Nucleus accumbens (tissue), 56 donors: ENCODE measurements at regions not wholly inside any gene's neighbourhood (a gene's known extent, or its start where the extent isn't known, plus 50 kb on each side); places are given as distances from the start of the nearest gene placed in this dataset.
"Not testable (repeated sequence)": the region's sequence is repeated elsewhere in the genome, so short reads cannot be mapped to it uniquely, and the experiment has no call there.

Experiments
- DNase-seq, 56 donors: peaks; one replicate each; lab custom pipeline; 2025; lab: John Stamatoyannopoulos, UW

DNA sequence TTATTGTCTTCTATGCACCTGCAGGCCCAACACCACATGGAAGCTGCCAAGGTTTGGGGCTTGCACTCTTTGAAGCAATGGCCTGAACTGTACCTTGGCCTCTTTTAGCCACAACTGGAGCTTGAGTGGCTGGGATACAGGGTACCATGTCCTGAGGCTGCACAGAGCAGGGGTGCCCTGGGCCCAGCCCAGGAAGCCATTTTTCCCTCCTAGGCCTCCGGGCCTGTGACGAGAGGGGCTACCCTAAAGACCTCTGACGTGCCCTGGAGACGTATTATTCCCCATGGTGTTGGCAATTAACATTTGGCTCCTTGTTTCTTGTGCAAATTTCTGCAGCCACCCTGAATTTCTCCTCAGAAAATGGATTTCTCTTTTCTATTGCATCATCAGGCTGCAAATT is 519.9 kb upstream of the MAGEB18 start:
- DNase-seq = no peak

DNA sequence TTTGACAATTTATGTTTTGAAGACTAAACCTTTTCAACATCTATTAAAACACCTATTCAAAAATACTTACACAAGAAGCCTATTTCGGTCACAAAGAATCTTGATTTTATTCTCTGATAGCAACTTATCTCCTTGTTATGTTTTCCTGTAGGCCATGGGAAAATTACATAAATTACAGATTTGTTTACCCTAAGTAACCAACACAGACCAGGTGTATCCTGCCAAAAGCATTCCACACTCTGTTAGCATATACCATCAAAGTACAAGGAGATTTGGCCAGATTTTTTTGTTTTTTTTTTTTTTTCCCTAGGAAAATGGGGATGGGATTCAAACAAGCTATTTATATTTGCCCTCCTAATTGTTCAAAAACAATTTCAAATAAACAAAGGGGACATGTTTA is 497.9 kb upstream of the MAGEB18 start:
- DNase-seq = no peak

DNA sequence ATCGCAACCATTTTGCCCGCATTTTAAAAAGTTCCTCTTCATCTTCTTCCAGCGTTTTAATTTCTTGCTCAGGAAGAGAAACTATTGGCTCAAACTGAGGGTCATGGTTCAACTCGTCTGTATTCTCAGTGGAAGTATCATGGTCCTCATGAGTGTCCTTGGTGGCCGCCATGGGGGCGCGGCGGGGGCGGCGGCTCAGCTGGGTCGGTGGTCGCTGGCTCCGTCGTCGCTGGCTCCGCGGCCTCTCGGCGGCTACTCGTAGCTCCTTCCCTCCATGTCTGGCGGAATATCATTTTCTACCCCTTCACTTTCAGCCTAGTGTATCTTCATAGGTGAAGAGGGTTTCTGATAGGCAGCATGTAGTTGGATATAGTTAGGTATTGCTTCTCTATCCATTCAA is 492.0 kb upstream of the MAGEB18 start:
- DNase-seq = no peak

DNA sequence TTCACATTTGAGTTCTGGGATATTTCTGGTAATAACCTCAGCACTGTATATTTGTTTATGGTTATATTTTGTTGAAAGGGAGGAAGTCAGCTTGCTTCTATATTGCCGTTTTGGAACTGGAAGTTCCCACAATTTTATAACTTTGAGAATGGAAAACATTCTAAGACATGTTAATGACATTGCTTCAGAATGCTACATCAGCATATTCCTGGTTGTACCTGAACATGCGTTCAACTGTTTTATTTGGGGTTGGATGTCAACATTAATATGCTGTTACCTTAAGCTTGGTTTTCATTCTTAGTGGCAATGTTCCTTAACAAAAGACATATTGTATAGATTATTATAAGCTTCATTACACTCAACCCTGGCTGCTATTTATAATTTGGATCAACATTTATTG is 489.4 kb upstream of the MAGEB18 start:
- DNase-seq = no peak

DNA sequence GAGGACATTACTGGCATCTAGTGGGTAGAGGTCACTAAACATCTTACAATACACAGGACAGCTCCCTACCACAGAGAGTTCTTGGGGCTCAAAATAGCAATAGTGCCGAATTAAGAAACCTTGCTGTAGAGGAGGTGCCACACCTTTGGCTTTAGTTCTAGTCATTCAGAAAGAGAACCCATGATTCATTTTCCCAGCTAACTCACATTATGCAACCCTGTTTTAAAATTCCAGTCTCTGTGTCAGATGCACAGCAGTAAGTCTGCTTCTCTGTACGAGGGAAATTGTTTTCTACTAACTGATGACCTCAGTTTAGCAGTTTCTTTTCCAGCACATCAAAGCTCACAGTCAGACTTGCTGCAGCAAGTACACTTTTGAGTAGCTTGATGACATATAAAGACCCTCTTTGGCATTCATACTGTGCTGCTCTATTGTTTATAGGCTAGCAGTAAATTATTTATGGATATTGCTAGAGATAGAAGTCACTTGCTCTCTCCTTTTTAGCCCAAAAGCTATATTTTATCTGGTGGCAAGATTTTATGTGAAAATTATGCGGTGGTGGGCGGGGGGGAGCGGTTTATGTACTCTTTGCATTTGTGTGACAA is 487.8 kb upstream of the MAGEB18 start:
- peak in 1 of 56 donors; percentile 24 for DNase-seq

DNA sequence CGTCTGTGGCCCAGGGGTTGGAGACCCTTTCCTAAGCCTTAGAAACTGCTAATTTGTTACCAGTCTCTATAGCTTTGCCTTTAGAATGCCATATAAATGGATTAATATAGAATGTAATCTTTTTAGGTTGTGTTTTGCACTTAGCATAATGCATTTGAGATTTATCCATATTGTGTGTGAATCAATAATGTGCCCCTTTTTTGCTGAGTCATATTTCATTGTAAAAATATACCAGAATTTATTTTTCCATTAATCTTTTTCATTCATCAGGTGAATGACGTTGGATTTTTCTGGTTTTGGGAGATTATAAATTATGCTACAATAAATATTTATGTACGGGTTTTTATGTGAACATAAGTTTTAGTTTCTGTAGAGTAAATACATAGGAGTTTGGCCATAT is 478.8 kb upstream of the MAGEB18 start:
- DNase-seq = no peak

DNA sequence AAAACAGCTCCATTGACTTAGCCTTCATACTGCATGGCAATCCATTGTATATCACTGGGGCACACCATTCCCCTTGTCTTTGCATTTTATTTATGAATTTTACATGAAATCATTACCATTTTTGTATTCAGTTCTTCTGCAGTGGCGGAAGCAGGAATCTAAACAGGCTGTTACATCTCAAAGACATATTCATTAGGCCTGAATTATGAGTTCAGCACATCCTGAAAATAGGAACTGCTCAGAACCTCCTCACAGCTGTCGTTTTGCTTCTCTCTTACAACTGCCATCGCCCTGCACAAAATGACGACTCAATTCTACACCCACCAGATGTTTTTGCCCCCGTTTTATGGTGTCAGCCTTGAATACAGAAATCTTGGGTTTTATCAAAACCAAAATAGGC is 474.4 kb upstream of the MAGEB18 start:
- peak in 10 of 56 donors; percentile 0 to 11 (median 4) for DNase-seq

DNA sequence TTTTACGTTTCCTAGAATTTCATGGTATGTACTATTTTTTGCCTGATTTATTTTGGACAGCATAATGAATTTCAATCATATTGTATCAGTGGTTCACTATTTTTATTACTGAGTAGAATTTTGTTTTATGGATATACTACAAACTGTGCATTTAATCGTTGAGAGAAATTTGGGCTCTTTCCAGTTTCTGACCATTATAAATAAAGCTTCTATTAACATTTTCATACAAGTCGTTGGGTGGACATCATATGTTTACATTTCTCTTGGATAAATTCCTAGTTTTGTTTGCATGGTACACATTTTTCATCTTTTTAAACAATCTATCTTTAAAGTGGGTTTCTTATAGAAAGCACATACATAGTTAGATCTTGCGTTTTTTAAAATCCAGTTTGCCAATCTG is 472.7 kb upstream of the MAGEB18 start:
- no peak for DNase-seq

DNA sequence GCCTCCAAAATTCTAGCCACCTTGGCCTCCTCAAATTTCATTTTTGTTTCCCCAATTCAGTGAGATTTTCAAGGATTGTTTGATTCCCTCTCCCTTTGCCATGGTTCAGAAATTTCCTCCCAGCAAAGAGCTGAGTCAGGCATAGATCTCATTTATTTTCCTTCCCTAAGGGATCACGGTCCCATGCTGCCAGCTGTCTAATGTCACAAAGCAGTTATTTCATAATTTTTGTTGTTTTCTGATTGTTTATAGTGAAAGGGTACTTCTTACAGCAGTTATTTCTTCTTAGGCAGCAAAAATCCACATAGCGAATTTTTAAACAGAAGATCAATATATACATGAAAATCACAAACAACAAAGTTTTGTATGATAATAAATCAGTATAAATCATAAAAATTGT is 470.5 kb upstream of the MAGEB18 start:
- DNase-seq = no peak

DNA sequence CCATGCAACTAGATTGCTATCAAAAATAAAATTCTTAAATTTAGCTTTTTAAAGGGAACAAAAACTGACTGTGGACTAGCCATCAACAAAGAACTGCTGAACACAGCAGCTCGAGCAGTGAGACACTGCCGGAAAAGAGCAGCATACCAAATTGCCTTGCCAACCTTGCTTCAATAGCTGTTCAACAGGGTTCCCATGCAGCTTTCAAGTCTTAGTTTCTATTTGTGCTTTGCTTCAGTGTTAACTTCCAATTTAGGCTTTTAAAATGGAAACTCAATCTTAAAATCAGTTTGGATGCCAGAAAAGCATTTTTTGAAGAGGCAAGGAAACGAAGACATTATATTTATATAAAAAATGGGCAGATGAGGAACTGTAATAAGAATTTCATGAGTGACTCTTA is 463.4 kb upstream of the MAGEB18 start:
- DNase-seq = peak in 2 of 56 donors; percentile 0

DNA sequence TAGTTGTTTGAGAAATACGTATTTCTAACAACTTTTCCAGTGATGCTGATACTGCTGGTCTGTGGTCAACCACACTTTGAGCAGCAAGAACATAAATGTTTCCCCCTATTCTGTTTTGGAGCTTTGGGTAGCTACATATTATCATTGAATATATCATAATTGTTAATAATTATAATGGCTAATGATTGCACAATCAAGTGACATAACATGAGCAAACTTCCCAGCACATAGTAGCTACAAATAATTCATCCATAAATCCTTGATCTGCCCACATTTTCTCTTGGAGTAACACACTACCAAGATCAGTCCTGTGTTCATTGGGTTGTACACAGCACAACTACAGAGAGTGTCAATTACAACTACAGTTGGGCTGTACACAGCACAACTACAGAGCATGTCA is 436.3 kb upstream of the MAGEB18 start:
- no peak for DNase-seq

DNA sequence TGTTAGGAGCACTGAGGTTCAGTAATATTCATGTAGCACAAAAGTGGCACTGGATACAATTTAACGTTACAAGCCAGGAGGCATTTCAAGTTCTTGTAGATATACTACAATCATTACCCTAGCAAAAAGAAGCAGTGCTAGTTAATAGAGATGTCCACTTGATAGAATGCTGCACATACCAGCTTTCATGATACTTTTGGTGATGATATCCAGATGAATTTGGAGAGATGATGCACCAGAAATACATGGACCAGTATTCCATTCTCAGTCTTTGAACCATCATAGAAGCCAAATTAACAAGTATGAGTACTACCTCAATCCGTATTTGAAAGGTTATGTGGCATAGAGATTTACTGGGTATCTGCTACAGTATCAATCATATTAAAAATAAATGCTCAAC is 421.0 kb upstream of the MAGEB18 start:
- no peak for DNase-seq

DNA sequence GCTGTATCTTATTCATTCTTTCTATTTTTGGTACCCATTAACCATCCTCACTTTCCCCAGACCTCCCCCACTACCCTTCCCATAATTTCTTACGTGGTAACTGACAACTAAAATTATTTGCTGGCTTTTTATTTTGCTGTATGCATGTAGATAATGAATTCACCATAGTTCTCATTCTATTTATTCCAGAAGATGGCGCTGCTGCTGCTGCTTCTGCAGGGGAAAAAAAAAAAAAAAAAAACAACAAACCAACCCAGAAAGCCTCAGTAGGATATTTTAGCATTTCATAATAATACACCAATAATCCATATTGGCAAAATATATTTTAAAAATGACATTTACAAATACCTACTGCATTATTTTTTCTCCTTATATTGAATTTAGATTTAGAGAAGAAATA is 416.6 kb upstream of the MAGEB18 start:
- no peak for DNase-seq

DNA sequence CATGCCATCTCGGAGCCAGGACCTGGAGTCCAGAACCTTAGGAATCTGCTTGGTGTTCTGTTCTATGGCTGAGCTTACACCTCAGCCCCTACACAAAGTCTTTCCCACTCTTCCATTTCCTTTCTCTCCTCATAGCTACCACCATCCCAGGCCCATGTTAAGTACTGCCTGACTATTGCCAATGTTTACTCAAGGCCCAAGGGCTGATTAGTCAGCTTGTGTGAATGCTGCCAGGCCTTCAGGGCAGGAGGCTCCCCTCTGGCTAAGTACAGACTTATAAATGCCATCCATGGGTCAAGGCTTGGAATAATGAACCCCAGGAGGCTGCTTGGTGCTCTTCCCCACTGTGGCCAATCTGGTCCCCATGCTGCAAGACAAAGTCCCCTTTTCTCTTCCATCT is 411.6 kb upstream of the MAGEB18 start:
- peak in 1 of 56 donors; percentile 0 for DNase-seq

DNA sequence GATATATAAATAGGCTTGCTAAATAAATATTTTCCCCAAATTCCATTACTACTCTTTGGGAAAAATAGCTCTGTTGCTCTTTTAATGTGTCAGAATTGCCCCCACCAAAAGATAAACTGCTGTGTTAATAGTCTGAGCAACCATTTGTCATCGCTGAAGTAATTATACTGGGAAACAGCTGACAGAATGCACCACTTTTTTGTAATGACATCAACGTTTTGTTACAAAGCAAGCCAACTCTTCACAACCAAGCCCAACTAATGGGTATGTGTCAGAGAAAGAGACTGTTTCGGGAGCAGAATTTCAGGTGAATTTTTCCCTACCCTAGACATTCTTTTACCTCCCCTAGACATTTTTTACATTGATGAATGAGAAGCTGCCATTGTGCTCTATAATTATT is 405.0 kb upstream of the MAGEB18 start:
- DNase-seq = no peak

DNA sequence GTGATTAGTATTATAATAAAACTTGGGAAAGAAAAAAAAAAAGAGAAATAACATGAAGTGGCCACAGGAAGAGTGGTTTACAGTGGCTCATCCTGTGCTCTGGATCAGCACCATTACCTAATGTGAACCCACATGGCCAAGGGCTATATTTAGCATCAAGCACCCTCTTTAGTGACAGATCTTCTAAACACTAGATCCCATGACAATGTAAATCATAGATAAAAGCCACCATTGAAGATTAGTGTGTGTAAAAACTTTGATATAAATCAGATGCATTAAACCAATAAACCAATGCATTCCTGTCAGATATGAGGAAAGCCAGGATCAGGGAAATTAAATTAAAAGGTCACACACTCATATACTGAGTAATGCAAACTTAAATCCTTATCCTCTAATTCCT is 400.6 kb upstream of the MAGEB18 start:
- DNase-seq = no peak

DNA sequence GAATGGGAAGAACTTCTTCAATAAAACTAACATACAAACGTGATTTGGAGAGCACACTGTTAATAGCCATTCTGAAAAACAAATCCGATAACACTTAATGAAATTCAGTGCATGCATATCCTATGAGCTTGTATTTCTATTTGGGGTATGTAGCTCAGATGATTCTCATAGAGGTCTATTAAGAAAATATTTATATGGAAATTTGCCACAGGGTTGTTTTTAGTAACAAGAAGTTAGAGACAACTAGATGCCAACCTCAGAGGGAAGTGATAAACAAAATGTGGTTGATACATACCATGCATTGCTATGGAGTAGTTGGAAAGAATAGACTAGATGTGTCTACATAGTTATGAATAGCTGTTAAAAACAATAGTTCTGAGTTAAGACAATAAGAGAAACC is 395.8 kb upstream of the MAGEB18 start:
- DNase-seq = no peak

DNA sequence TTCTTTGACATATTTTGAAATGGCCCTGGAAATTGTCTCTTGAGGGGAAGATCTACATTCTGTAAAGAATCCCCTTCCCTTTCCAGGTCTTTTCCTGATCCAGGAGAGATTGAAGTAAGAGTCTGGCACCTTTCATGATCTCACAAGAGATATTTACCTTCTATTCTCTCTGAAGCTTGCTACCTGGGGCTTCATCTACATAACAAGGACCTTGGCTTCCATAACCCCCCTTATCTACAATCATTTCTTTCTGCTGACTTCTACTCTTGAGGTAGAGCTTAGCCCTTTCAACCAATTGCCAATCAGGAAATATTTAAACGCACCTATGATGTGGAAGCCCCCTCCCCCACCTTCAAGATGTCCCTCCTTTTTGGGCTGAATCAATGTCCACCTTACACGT is 383.7 kb upstream of the MAGEB18 start:
- no peak for DNase-seq

DNA sequence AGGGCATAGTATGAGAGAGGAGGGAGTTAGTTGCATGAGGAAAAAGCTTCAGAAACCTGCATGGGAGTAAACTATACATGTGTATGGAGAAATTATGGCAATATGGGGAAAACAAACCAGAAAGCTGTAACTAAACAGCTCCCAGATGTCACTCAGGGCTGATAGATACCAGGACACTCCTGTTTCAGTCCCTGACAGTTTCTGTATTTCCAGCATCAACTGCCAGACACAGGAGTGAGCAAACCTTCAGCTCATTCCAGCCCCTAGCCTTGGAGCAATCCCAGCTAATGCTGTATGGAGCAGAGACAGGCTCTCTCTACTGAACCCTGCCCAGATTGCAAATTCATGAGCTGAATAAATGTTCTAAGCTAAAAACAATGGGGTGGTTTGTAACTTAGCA is 382.9 kb upstream of the MAGEB18 start:
- DNase-seq = no peak

DNA sequence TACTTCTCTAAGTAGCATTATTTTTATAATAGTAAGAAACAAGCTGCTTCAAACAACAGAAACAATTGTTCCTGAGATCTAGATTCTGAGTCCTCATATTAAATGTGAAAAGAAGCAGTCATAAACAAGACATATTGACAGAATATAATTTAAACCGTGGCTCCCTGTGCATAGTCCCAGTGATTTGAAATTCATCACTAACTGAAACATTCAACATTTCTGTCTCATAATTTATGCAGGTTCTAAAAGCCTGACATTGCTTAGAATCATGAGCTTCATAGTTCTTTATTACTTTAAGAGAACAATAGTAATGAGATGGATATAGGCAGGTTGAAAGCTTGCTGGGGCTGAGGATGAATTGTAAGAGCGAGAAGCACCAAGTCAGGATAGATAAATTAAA is 375.5 kb upstream of the MAGEB18 start:
- DNase-seq = no peak

DNA sequence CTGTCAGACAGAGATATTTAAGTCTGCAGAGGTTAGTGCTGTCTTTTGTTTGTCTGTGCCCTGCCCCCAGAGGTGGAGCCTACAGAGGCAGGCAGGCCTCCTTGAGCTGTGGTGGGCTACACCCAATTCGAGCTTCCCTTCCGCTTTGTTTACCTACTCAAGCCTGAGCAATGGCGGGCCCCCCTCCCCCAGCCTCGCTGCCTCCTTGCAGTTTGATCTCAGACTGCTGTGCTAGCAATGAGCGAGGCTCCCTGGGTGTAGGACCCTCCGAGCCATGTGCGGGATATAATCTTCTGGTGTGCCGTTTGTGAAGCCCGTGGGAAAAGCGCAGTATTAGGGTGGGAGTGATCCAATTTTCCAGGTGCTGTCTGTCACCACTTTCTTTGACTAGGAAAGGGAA is 366.3 kb upstream of the MAGEB18 start:
- DNase-seq = not testable (repeated sequence)

DNA sequence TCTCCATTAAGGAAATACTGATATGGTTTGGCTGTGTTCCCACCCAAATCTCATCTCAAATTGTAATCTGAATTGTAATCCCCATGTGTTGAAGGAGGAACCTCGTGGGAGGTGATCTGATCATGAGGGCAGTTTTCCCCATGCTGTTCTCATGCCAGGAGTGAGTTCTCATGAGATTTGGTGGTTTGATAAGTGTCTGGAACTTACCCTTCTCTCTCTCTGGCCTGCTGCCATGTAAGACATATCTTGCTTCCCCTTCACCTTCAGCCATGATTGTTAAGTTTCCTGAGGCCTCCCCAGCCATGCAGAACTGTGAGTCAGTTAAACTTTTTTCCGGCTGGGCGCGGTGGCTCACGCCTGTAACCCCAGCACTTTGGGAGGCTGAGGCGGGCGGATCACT is 340.3 kb upstream of the MAGEB18 start:
- DNase-seq = not testable (repeated sequence)

DNA sequence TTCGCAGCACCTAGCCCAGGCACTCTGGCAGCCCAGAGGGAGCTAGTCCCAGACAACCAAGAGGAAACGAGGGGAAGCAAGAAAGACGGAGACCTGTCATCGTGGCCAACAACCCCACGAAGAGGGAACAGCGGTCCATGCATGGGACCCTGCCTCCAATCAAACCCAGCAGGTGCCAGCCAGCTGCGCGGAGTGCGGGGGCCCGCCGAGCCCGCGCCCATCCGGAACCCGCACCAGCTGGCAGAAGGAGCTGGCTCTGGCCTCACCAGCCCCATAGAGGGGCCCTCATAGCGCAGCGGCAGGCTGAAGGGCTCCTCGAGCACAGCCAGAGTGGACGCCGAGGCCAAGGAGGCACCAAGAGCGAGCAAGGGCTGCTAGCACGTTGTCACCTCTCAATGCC is 332.4 kb upstream of the MAGEB18 start:
- DNase-seq = no peak
